Ishikawa (cell line): ENCODE measurements at regions not wholly inside any gene's neighbourhood (a gene's known extent, or its start where the extent isn't known, plus 50 kb on each side); places are given as distances from the start of the nearest gene placed in this dataset.

Experiments
- CEBPB ChIP-seq: IDR thresholded peaks from 2 replicates; pipeline ENCODE4 v1.6.1; 2012
- CREB1 ChIP-seq: IDR thresholded peaks from 2 replicates; pipeline ENCODE4 v1.6.1; 2012; ENCODE audit warnings: low read depth
- EGR1 ChIP-seq: IDR thresholded peaks from 2 replicates; pipeline ENCODE4 v1.6.1; 2012
- EP300 ChIP-seq: IDR thresholded peaks from 2 replicates; pipeline ENCODE4 v1.6.1; 2012; ENCODE audit warnings: borderline replicate concordance
- FOXM1 ChIP-seq: IDR thresholded peaks from 2 replicates; pipeline ENCODE4 v1.6.1; 2012; ENCODE audit warnings: low read depth, borderline replicate concordance
- MAX ChIP-seq: IDR thresholded peaks from 2 replicates; pipeline ENCODE4 v1.6.1; 2012
- NFIC ChIP-seq: IDR thresholded peaks from 2 replicates; pipeline ENCODE4 v1.6.1; 2012
- RAD21 ChIP-seq: IDR thresholded peaks from 2 replicates; pipeline ENCODE4 v1.6.1; 2012; ENCODE audit warnings: low read depth
- REST ChIP-seq: IDR thresholded peaks from 2 replicates; pipeline ENCODE4 v1.6.1; 2012; ENCODE audit warnings: low read depth, mild to moderate bottlenecking
- TAF1 ChIP-seq: IDR thresholded peaks from 2 replicates; pipeline ENCODE4 v1.6.1; 2012; ENCODE audit warnings: low read depth, mild to moderate bottlenecking
- TCF12 ChIP-seq: IDR thresholded peaks from 2 replicates; pipeline ENCODE4 v1.6.1; 2012; ENCODE audit warnings: low read depth
- TEAD4 ChIP-seq: IDR thresholded peaks from 2 replicates; pipeline ENCODE4 v1.6.1; 2012
- USF1 ChIP-seq: IDR thresholded peaks from 2 replicates; pipeline ENCODE4 v1.6.1; 2012
- YY1 ChIP-seq: IDR thresholded peaks from 2 replicates; pipeline ENCODE4 v1.6.1; 2012; ENCODE audit warnings: low read depth
- ZBTB7A ChIP-seq: IDR thresholded peaks from 2 replicates; pipeline ENCODE4 v1.6.1; 2012; ENCODE audit warnings: low read depth

GRCh38 chr22:27159716-27160295 is 502.4 kb downstream of the MIAT start:
- TF ChIP-seq FOXM1 (no peak), NFIC (no peak)

GRCh38 chr22:27163162-27164137 is 506.1 kb downstream of the MIAT start:
- TF ChIP-seq TAF1 (no peak), NFIC (no peak), MAX (no peak), ZBTB7A (no peak), REST (no peak), EP300 (no peak), TEAD4 (no peak), TCF12 (no peak), CEBPB (no peak), FOXM1 (no peak), CREB1 (no peak), USF1 (no peak), YY1 (no peak), EGR1 (no peak), RAD21 (no peak)

GRCh38 chr22:27164781-27165503 is 507.6 kb downstream of the MIAT start:
- TF ChIP-seq REST, result no peak
- TF ChIP-seq CEBPB, result no peak
- no peak for TF ChIP-seq ZBTB7A
- no peak for TF ChIP-seq TAF1
- no peak for TF ChIP-seq USF1
- TF ChIP-seq CREB1, result no peak
- TF ChIP-seq YY1, result no peak
- TF ChIP-seq NFIC, result no peak

- TF ChIP-seq CREB1 (no peak), FOXM1 (no peak), TAF1 (no peak), CEBPB (no peak), YY1 (no peak), EGR1 (no peak), REST (no peak), TEAD4 (no peak), TCF12 (no peak), EP300 (no peak), RAD21 (no peak), ZBTB7A (no peak)
Measured at GRCh38 chr22:27168681-27169080, 511.3 kb downstream of the MIAT start.
